ENCODE measurements at regions not wholly inside any gene's neighbourhood (a gene's known extent, or its start where the extent isn't known, plus 50 kb on each side); places are given as distances from the start of the nearest gene placed in this dataset.

GRCh38 chr12:72146495-72146894 is 125.7 kb upstream of the TRHDE start:
- H3K4me3 ChIP-seq (replicated peaks; ENCODE audit: low read depth, low read length), result no peak overlapping the region
- no peak for TF ChIP-seq CTCF (IDR thresholded peaks at IDR 0.05; ENCODE audit: low read length, missing control alignments)
- DNase-seq (ENCODE audit: low read depth), result no peak

GRCh38 chr12:72148709-72149108 is 123.5 kb upstream of the TRHDE start:
- no peak for DNase-seq (ENCODE audit: low read depth)
- TF ChIP-seq CTCF (IDR thresholded peaks at IDR 0.05; ENCODE audit: low read length, missing control alignments), result no peak
- H3K4me3 ChIP-seq (replicated peaks; ENCODE audit: low read depth, low read length), result no peak overlapping the region

- DNase-seq (ENCODE audit: low read depth), result no peak
- no peak for TF ChIP-seq CTCF (IDR thresholded peaks at IDR 0.05; ENCODE audit: low read length, missing control alignments)
- H3K4me3 ChIP-seq (replicated peaks; ENCODE audit: low read depth, low read length), result no peak overlapping the region
These were observed 109.3 kb upstream of the TRHDE start for GRCh38 chr12:72162875-72163274.

GRCh38 chr12:72168851-72169250 is 103.3 kb upstream of the TRHDE start:
- TF ChIP-seq CTCF (IDR thresholded peaks at IDR 0.05; ENCODE audit: low read length, missing control alignments), result no peak
- no peak for DNase-seq (ENCODE audit: low read depth)
- no peak overlapping the region for H3K4me3 ChIP-seq (replicated peaks; ENCODE audit: low read depth, low read length)

- no peak for DNase-seq (ENCODE audit: low read depth)
- H3K4me3 ChIP-seq (replicated peaks; ENCODE audit: low read depth, low read length), result no peak overlapping the region
- no peak for TF ChIP-seq CTCF (IDR thresholded peaks at IDR 0.05; ENCODE audit: low read length, missing control alignments)
These were observed 98.2 kb upstream of the TRHDE start for GRCh38 chr12:72173974-72174373.

- TF ChIP-seq CTCF (IDR thresholded peaks at IDR 0.05; ENCODE audit: low read length, missing control alignments), result no peak
- DNase-seq (ENCODE audit: low read depth), result no peak
- H3K4me3 ChIP-seq (replicated peaks; ENCODE audit: low read depth, low read length), result no peak overlapping the region
These were observed 93.9 kb upstream of the TRHDE start for GRCh38 chr12:72178244-72178643.

GRCh38 chr12:72178871-72179270 is 93.3 kb upstream of the TRHDE start:
- H3K4me3 ChIP-seq (replicated peaks; ENCODE audit: low read depth, low read length), result no peak overlapping the region
- DNase-seq (ENCODE audit: low read depth), result no peak
- TF ChIP-seq CTCF (IDR thresholded peaks at IDR 0.05; ENCODE audit: low read length, missing control alignments), result no peak

Measured in fibroblast of pulmonary artery (primary cell).